ENCODE measurements at regions not wholly inside any gene's neighbourhood (a gene's known extent, or its start where the extent isn't known, plus 50 kb on each side); places are given as distances from the start of the nearest gene placed in this dataset.

- TF ChIP-seq, protein P1, sequence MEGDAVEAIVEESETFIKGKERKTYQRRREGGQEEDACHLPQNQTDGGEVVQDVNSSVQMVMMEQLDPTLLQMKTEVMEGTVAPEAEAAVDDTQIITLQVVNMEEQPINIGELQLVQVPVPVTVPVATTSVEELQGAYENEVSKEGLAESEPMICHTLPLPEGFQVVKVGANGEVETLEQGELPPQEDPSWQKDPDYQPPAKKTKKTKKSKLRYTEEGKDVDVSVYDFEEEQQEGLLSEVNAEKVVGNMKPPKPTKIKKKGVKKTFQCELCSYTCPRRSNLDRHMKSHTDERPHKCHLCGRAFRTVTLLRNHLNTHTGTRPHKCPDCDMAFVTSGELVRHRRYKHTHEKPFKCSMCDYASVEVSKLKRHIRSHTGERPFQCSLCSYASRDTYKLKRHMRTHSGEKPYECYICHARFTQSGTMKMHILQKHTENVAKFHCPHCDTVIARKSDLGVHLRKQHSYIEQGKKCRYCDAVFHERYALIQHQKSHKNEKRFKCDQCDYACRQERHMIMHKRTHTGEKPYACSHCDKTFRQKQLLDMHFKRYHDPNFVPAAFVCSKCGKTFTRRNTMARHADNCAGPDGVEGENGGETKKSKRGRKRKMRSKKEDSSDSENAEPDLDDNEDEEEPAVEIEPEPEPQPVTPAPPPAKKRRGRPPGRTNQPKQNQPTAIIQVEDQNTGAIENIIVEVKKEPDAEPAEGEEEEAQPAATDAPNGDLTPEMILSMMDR (conservative IDR thresholded peaks at IDR 0.05; ENCODE audit: low read depth, low read length), result no peak
- H3K36me3 ChIP-seq (ENCODE audit: insufficient read depth), result no peaks in the 10 kb centered on the region
- no peak overlapping the region for H2AFZ ChIP-seq (ENCODE audit: low read depth)
- peaks cover 1% of the 10 kb centered on the region; the same call in 1 of the 2 replicates for H3K79me2 ChIP-seq (ENCODE audit: insufficient read depth, low read depth)
- peaks cover 11% of the 10 kb centered on the region for H3K4me1 ChIP-seq (ENCODE audit: low read depth, poor library complexity, severe bottlenecking)
- 0 out of 2 replicates have a peak, but pooled peaks cover 2% of the 10 kb centered on the region for H3K27me3 ChIP-seq (ENCODE audit: insufficient read depth, low read depth)
- H3K27ac ChIP-seq, result no peak overlapping the region
- H3K4me3 ChIP-seq (IDR thresholded peaks at IDR 0.05; ENCODE audit: insufficient read depth, low read depth, low read length), result no peak overlapping the region
- no peak overlapping the region for H3K9ac ChIP-seq
- no peaks in the 10 kb centered on the region for H4K20me1 ChIP-seq (ENCODE audit: insufficient read depth)
- no peak overlapping the region for H3K4me2 ChIP-seq
Observed at GRCh38 chr22:40114411-40114810, 63.3 kb upstream of the TNRC6B start.

- no peak overlapping the region for H3K4me2 ChIP-seq
Observed at GRCh38 chr22:40116496-40117200, 61.1 kb upstream of the TNRC6B start.

DNA sequence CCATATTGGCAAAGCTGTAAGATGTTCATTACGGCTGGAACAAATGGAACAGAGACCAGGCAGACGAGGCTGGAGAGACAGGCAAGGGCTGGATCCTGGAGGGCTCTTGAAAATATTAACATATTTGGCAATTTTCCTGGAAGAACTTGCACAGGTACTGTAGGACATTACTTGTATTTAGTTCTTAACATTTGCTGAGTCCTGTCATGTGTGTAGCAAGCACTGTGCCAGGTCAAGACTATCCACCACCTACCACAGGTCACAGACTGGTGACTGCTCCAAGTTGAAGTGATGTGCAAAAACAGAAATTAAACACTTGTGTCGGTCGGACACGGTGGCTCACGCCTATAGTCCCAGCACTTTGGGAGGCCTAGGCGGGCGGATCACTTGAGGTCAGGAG lies 58.7 kb upstream of the TNRC6B start:
- Histone ChIP-seq H3K4me3 (IDR thresholded peaks at IDR 0.05; ENCODE audit: insufficient read depth, low read depth, low read length) (no peak overlapping the region), H3K4me2 (no peak overlapping the region), H3K4me1 (ENCODE audit: low read depth, poor library complexity, severe bottlenecking) (no peaks in the 10 kb centered on the region), H3K9ac (no peak overlapping the region), H3K79me2 (ENCODE audit: insufficient read depth, low read depth) (no peaks in the 10 kb centered on the region), H4K20me1 (ENCODE audit: insufficient read depth) (no peaks in the 10 kb centered on the region), H3K36me3 (ENCODE audit: insufficient read depth) (no peaks in the 10 kb centered on the region), H3K27ac (no peak overlapping the region), H3K27me3 (ENCODE audit: insufficient read depth, low read depth) (0 out of 2 replicates have a peak, but pooled peaks cover 2% of the 10 kb centered on the region), H2AFZ (ENCODE audit: low read depth) (no peak overlapping the region)
- TF ChIP-seq, protein P1 (conservative IDR thresholded peaks at IDR 0.05; ENCODE audit: low read depth, low read length), result no peak

More at GRCh38 chr22:40116496-40117200, 61.1 kb upstream of the TNRC6B start:
- Histone ChIP-seq H3K27me3 (ENCODE audit: insufficient read depth, low read depth) (0 out of 2 replicates have a peak, but pooled peaks cover 2% of the 10 kb centered on the region), H2AFZ (ENCODE audit: low read depth) (no peak overlapping the region), H3K4me3 (IDR thresholded peaks at IDR 0.05; ENCODE audit: insufficient read depth, low read depth, low read length) (no peak overlapping the region), H3K79me2 (ENCODE audit: insufficient read depth, low read depth) (no peaks in the 10 kb centered on the region), H3K36me3 (ENCODE audit: insufficient read depth) (no peaks in the 10 kb centered on the region), H4K20me1 (ENCODE audit: insufficient read depth) (no peaks in the 10 kb centered on the region), H3K9ac (no peak overlapping the region), H3K27ac (no peak overlapping the region), H3K4me1 (ENCODE audit: low read depth, poor library complexity, severe bottlenecking) (peaks cover 11% of the 10 kb centered on the region)
- TF ChIP-seq, protein P1 (conservative IDR thresholded peaks at IDR 0.05; ENCODE audit: low read depth, low read length), result no peak

DNA sequence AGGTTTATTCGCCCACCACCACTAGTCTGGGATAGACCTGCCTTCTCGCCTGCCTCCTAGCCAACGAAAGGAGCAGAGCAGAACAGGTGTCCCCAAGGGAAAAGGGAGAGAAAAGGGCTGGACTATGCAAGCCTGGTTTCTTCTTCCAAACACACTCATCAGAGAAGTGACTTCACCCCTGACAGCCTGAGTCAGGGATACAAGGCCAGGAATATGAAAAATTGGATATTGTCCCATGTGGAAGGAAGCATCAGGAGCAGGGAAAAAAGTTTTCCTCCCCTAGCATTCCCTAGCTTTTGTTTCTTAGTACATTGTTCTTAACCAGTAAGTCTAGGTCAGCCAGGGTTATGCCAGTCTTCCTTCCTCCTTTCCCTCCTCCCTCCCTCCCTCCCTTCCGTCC lies 56.9 kb upstream of the TNRC6B start:
- H3K79me2 ChIP-seq (ENCODE audit: insufficient read depth, low read depth), result no peaks in the 10 kb centered on the region
- no peak overlapping the region for H3K4me3 ChIP-seq (IDR thresholded peaks at IDR 0.05; ENCODE audit: insufficient read depth, low read depth, low read length)
- no peak overlapping the region for H3K4me2 ChIP-seq
- TF ChIP-seq, protein P1 (conservative IDR thresholded peaks at IDR 0.05; ENCODE audit: low read depth, low read length), result no peak
- no peaks in the 10 kb centered on the region for H4K20me1 ChIP-seq (ENCODE audit: insufficient read depth)
- H3K4me1 ChIP-seq (ENCODE audit: low read depth, poor library complexity, severe bottlenecking), result no peaks in the 10 kb centered on the region
- 0 out of 2 replicates have a peak, but pooled peaks cover 2% of the 10 kb centered on the region for H3K27me3 ChIP-seq (ENCODE audit: insufficient read depth, low read depth)
- H3K27ac ChIP-seq, result no peak overlapping the region
- no peak overlapping the region for H3K9ac ChIP-seq
- H3K36me3 ChIP-seq (ENCODE audit: insufficient read depth), result no peaks in the 10 kb centered on the region
- no peak overlapping the region for H2AFZ ChIP-seq (ENCODE audit: low read depth)

All from KMS-11 (cell line).